ENCODE measurements at regions not wholly inside any gene's neighbourhood (a gene's known extent, or its start where the extent isn't known, plus 50 kb on each side); places are given as distances from the start of the nearest gene placed in this dataset.

- Histone ChIP-seq H3K27ac (no peak overlapping the region), H3K4me1 (peaks cover 0 to 30% (median 7%) of the 10 kb centered on the region in 6 donors), H3K9me3 (no peaks in the 10 kb centered on the region), H3K36me3 (no peaks in the 10 kb centered on the region), H3K27me3 (replicated peaks in 1 of 7) (peaks cover 0 to 6% (median 0%) of the 10 kb centered on the region in 7 donors), H3K4me3 (no peak overlapping the region)
- 81 to 92% (median 85%) methylated on average over 6 of the region's 6 CpGs for WGBS, 5 donors
- intact Hi-C loops (cut with DNase I; ENCODE audit: low total_unique reads) = no loop called here
- DNase-seq = no peak
- TF ChIP-seq CTCF (IDR thresholded peaks at IDR 0.05 in 8 of 11, conservative IDR thresholded peaks at IDR 0.05 in 3 of 11) (no peak), POLR2A (IDR thresholded peaks at IDR 0.05) (no peak), POLR2AphosphoS5 (IDR thresholded peaks at IDR 0.05) (no peak)
Measured at GRCh38 chr9:532707-533106, 308.8 kb upstream of the DMRT1 start.

- no peak for DNase-seq
- H3K4me1 ChIP-seq = peaks cover 0 to 31% (median 7%) of the 10 kb centered on the region in 6 donors
- intact Hi-C loops (cut with DNase I; ENCODE audit: low total_unique reads) = no loop called here
- H3K9me3 ChIP-seq = peaks cover 0 to 6% (median 0%) of the 10 kb centered on the region in 8 donors
- peaks cover 0 to 6% (median 0%) of the 10 kb centered on the region in 7 donors for H3K27me3 ChIP-seq (replicated peaks in 1 of 7)
- no peaks in the 10 kb centered on the region for H3K36me3 ChIP-seq
- TF ChIP-seq POLR2A (IDR thresholded peaks at IDR 0.05) = no peak
- TF ChIP-seq POLR2AphosphoS5 (IDR thresholded peaks at IDR 0.05) = no peak
- TF ChIP-seq CTCF (IDR thresholded peaks at IDR 0.05 in 8 of 11, conservative IDR thresholded peaks at IDR 0.05 in 3 of 11) = no peak
- no peak overlapping the region for H3K4me3 ChIP-seq
- H3K27ac ChIP-seq = no peak overlapping the region
- 56 to 73% (median 62%) methylated on average over 4 of the region's 4 CpGs for WGBS, 5 donors
Measured at GRCh38 chr9:534886-535285, 306.6 kb upstream of the DMRT1 start.

- WGBS, 5 donors = 69 to 91% (median 77%) methylated on average over 4 of the region's 4 CpGs
- Histone ChIP-seq H3K4me1 (peaks cover 0 to 31% (median 7%) of the 10 kb centered on the region in 6 donors), H3K4me3 (no peak overlapping the region), H3K27me3 (replicated peaks in 1 of 7) (peaks cover 0 to 6% (median 0%) of the 10 kb centered on the region in 7 donors), H3K9me3 (peaks cover 0 to 10% (median 0%) of the 10 kb centered on the region in 8 donors), H3K27ac (no peak overlapping the region), H3K36me3 (no peaks in the 10 kb centered on the region)
- intact Hi-C loops (cut with DNase I; ENCODE audit: low total_unique reads) = no loop called here
- DNase-seq = no peak
- TF ChIP-seq POLR2AphosphoS5 (IDR thresholded peaks at IDR 0.05) = no peak
Measured at GRCh38 chr9:535356-535755, 306.1 kb upstream of the DMRT1 start.

- intact Hi-C loops (cut with DNase I; ENCODE audit: low total_unique reads) = no loop called here
- H3K4me1 ChIP-seq = peaks cover 0 to 31% (median 7%) of the 10 kb centered on the region in 6 donors
Measured at GRCh38 chr9:536597-537511, 304.6 kb upstream of the DMRT1 start.

More at GRCh38 chr9:536597-537511, 304.6 kb upstream of the DMRT1 start:
- Histone ChIP-seq H3K27me3 (replicated peaks in 1 of 7) (peaks cover 0 to 6% (median 0%) of the 10 kb centered on the region in 7 donors), H3K9me3 (peaks cover 0 to 10% (median 0%) of the 10 kb centered on the region in 8 donors), H3K27ac (peak overlapping the region in 3 of 8 donors; percentile 2 to 58 (median 42)), H3K4me3 (peak overlapping the region in 1 of 8 donors; percentile 39), H3K36me3 (no peaks in the 10 kb centered on the region)
- 60 to 76% (median 66%) methylated on average over 11 of the region's 11 CpGs for WGBS, 5 donors
- TF ChIP-seq POLR2AphosphoS5 (IDR thresholded peaks at IDR 0.05) = no peak
- TF ChIP-seq CTCF (IDR thresholded peaks at IDR 0.05 in 8 of 11, conservative IDR thresholded peaks at IDR 0.05 in 3 of 11) = no peak
- no peak for TF ChIP-seq POLR2A (IDR thresholded peaks at IDR 0.05)
- DNase-seq = no peak
